CD4-positive, alpha-beta T cell treated with Interleukin-17A for 1 hour (primary cell): ENCODE measurements at regions not wholly inside any gene's neighbourhood (a gene's known extent, or its start where the extent isn't known, plus 50 kb on each side); places are given as distances from the start of the nearest gene placed in this dataset.

Experiments used
- DNase-seq: peaks from one replicate; pipeline ENCODE4 v3.0.0-alpha.2; 2020

- no peak for DNase-seq
These were observed 230.8 kb upstream of the CST7 start for GRCh38 chr20:24718277-24718676.

GRCh38 chr20:24718696-24719095, 230.4 kb upstream of the CST7 start:
- DNase-seq: no peak

GRCh38 chr20:24720957-24721356, 228.1 kb upstream of the CST7 start:
- DNase-seq: no peak

GRCh38 chr20:24721891-24722568, 227.0 kb upstream of the CST7 start:
- no peak for DNase-seq

- no peak for DNase-seq
These were observed 226.5 kb upstream of the CST7 start for GRCh38 chr20:24722586-24722985.

- DNase-seq: no peak
These were observed 225.9 kb upstream of the CST7 start for GRCh38 chr20:24723186-24723585.

- no peak for DNase-seq
These were observed 225.3 kb upstream of the CST7 start for GRCh38 chr20:24723647-24724352.

- no peak for DNase-seq
These were observed 224.0 kb upstream of the CST7 start for GRCh38 chr20:24724982-24725533.

GRCh38 chr20:24727795-24728194, 221.3 kb upstream of the CST7 start:
- no peak for DNase-seq

GRCh38 chr20:24729896-24730605, 219.0 kb upstream of the CST7 start:
- no peak for DNase-seq

GRCh38 chr20:24730750-24731149, 218.3 kb upstream of the CST7 start:
- DNase-seq: no peak

- no peak for DNase-seq
These were observed 217.8 kb upstream of the CST7 start for GRCh38 chr20:24731312-24731711.

- no peak for DNase-seq
These were observed 217.0 kb upstream of the CST7 start for GRCh38 chr20:24732076-24732475.

- no peak for DNase-seq
These were observed 216.5 kb upstream of the CST7 start for GRCh38 chr20:24732599-24732998.

GRCh38 chr20:24733416-24733815, 215.7 kb upstream of the CST7 start:
- no peak for DNase-seq

- DNase-seq: no peak
These were observed 214.9 kb upstream of the CST7 start for GRCh38 chr20:24734139-24734538.

GRCh38 chr20:24735263-24735662, 213.8 kb upstream of the CST7 start:
- DNase-seq: no peak

- DNase-seq: no peak
These were observed 212.8 kb upstream of the CST7 start for GRCh38 chr20:24736131-24736843.

- DNase-seq: no peak
These were observed 212.2 kb upstream of the CST7 start for GRCh38 chr20:24736844-24737211.

- no peak for DNase-seq
These were observed 211.7 kb upstream of the CST7 start for GRCh38 chr20:24737212-24737850.

GRCh38 chr20:24738058-24738775, 210.9 kb upstream of the CST7 start:
- no peak for DNase-seq
